ENCODE measurements at regions not wholly inside any gene's neighbourhood (a gene's known extent, or its start where the extent isn't known, plus 50 kb on each side); places are given as distances from the start of the nearest gene placed in this dataset.

DNA sequence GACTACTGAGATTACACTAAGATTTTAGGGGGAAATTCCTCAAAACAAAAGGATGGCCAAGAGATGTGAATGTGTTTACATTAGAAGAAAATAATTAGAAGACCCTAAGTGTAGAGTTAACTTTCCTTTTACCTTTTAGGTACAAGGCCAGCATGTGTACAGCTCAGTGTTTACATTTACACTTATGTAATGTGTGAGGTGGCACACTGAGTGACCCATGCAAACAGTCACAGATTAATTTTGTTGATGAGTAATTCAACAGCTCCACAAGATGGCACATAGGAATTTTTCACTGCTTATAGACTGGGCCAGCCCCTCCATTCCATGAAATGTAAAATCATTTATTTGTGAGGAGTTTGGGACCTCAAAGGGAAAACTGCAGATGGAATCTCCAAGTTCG, 90.1 kb upstream of the SLC12A2 start:
- DNase-seq (ENCODE audit: low spot score), result no peak

DNA sequence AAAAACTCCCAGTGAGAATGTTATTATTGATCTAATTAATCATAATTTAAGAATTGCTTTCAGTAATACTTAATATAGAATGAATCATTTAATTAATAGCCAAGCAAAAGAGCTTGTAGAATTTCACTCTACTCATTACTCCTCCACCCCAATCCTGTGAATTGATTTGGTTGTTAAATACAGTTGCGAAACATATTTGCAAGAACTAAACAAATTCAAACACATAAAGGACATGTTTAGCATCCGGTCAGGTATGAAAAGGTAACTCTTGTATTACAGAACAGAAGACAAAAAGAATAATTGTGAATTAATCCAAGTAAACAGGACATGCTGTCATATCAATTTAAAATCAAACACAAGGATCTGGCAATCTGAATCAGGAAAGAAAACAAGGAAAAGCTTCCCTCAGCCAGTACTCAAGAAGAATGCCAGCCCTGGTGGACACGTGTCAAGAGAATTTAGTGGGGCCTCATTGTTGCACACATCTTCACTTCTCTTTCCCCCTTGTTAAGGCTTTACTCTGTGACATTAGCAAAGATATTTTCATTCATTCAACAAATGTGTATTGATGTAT, 89.4 kb upstream of the SLC12A2 start:
- DNase-seq (ENCODE audit: low spot score), result no peak

DNA sequence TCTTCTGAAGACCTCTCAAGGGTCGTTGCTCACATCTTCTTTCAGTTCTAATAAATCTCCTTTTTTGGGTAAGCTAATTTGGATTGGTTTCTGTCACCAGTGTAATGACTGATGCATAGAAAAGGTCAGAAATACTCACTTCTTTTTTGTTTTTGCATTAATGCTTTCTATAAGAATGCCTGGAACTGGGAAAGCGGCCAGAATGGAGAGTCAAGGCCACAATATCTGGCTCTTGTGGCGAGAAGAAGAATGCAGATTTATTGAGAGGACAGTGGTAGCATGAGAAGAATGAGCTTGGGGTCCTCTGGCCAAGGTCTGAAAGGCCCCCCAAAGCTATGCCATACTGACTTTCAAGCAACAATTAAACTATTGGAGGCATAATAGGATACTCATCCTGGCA, 88.0 kb upstream of the SLC12A2 start:
- no peak for DNase-seq (ENCODE audit: low spot score)

DNA sequence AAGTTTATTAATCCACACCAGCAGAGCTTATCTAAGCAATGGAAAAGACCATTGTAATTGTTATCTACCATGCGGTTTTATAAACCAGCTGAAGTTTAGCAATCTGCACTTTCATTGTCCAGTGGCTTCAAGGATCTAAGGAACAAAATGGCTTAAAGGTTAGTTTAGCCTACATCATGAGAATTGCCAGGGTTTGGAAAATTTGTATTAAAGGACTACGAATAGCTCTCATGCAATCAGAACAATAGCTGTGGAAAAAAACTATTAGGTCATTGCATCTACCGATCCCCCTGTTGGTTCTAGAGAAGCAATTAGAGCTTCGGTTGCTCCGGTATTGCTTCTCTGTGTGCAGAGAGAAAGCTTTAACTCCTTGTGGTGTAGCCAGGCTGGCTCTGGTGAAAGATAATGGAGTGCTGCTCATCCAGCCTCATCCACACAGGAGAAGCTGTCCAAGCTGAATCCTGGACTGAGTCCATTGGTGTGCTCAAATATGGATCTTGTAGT, 86.3 kb upstream of the SLC12A2 start:
- DNase-seq (ENCODE audit: low spot score), result no peak

DNA sequence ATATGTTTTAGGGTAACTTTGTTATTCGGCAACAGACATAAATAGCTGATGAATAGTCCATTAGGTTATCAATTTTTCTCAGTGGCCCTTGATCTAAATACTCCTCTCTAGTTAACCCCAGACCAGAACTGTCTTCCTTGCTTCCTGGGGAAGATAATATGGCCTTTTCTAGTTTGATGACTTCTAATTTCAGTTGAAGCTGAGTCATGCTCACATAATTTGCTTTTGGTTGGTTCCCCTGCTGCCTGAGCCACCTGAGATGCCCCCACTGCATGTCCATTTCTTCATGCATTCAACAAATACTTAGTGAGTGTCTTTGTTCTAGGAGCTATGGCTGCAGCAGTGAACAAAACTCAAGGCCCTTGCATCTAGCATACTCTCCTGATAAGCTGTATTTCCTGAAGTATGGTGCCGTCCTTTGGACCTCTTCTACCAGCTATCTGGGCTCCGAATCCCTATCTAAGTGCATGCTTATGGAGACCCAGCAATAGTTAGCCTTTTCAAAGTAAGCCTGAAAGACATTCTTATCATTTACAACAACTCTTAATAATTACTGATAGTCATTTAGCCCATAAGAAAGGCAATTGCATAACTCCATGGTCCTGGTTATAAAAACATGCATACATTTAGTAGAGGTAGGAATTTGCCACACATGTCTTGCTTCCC, 84.5 kb upstream of the SLC12A2 start:
- no peak for DNase-seq (ENCODE audit: low spot score)

DNA sequence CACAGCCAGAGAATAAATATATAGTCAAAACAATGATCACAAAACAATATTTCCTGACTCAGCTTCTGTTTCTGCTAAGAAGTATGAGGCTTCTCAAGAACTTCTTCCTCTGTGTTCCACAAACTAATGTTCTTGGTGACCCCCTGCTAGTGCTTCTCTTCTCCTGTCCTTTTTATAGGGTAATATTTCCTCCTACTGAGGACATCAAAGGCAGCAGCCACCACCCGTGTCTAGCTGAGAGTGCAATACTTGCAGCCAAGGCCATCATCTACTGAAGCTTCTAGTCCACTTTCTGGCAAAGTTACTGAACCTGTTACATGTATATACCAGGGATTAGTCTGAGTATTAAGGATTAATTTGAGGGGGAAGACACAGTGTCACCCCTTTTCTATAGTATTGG, 83.7 kb upstream of the SLC12A2 start:
- no peak for DNase-seq (ENCODE audit: low spot score)

DNA sequence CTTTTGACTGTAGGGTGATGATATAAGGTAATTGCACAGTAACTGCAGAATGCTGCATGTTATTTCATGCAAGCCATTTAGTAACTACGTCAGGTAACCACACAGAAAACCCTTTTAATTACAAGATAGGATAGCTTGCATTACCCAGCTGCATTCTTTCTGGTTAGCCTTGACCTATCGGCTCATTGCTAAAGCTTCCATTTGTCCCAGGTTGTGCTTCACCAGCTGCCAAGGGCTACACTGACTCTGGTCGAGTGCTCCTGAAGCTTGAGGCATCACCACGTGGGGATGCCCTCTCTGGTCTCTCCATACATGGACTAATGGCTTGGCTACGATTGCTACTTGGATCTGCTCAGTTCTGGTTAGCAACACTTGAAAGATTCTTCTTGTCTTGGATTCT, 81.1 kb upstream of the SLC12A2 start:
- peak; percentile 26 for DNase-seq (ENCODE audit: low spot score)

DNA sequence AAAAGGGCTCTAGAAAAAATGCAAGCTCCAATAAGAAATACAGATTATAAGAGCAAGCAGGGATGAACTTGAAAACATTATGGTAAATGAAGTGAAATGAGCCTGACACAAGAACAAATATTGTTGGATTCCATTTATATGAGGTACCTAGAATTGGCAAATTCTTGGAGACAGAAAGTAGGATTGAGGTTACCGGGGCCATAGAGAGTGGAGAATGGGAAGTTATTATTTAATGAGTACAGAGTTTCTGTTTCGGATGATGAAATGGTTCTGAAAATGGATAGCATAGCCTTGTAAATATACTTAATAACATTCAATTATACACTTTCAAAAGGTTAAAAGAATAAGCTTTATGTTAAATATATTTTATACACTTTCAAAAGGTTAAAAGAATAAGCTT, 75.6 kb upstream of the SLC12A2 start:
- no peak for DNase-seq (ENCODE audit: low spot score)

DNA sequence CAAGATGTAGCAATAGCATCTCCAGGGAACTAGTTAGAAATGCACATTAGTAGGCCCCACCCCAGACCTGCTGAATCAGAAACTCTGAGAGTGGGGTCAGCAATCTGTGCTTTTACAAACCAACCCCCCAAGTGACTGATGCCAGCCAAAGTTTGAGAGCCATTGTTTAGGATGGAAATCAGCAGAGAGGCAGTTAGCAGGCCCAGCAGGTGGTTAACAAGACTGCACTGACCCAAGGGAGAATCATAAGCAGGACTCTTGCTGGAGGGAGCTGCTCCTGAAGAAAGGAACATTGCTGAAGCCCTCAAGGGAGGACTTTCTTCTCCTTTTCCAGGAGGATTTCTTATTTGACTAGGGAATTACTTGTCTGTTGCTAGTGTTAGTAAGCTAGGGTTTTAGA, 74.2 kb upstream of the SLC12A2 start:
- no peak for DNase-seq (ENCODE audit: low spot score)

DNA sequence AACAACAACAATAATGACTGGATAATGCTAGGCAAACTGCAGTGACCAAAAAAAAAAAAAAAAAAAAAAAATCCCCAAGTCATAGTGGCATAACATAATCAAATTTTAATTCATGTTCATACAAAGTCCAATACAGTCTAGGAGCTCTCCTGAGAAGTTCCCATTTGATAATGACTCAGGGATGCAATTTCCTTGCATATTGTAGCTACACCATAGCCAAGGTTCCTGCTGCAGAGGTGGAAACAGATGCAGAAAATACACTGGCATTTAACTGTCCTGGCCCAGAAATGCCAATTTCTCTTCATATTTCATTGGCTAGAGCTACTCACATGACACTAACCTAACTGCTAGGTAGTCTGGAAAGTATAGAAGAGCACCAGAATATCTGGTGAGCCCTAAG, 72.2 kb upstream of the SLC12A2 start:
- DNase-seq (ENCODE audit: low spot score), result no peak

DNA sequence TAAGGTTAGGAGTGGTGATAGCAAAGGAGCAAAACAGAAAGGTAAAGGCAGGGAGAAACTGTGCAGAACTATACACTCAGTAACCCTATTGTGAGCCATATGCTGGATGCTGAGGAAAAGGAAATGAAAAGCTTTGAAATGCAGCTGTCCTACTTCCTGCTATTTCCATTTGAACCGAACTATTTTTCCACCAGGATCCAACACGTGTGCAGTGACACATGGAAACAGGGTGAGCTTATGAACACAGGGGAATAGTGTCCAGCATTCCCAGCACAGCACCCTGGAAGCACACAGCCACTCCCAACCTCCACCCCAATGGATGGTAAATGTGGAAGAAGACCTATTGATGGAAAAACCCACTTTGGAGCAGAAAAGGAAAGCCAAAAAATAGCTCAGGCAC, 69.0 kb upstream of the SLC12A2 start:
- no peak for DNase-seq (ENCODE audit: low spot score)

DNA sequence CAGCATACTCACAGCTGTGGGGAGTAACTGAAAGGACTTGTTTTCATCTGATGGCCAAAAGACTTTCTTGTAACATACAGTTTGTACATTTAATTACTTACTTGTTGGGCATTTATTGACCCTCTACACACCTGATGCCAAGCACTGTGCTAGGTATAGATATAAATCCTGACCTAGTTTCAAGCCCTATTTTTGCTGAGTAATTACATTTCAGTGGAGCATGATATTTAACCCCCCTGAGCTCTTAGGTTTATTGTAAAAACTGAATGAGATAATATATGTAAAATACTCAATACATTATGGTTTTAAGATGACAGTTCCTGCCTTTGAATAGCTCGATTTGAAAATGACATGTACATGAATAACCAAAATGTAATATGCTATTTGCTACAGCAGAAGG, 68.1 kb upstream of the SLC12A2 start:
- DNase-seq (ENCODE audit: low spot score), result no peak

DNA sequence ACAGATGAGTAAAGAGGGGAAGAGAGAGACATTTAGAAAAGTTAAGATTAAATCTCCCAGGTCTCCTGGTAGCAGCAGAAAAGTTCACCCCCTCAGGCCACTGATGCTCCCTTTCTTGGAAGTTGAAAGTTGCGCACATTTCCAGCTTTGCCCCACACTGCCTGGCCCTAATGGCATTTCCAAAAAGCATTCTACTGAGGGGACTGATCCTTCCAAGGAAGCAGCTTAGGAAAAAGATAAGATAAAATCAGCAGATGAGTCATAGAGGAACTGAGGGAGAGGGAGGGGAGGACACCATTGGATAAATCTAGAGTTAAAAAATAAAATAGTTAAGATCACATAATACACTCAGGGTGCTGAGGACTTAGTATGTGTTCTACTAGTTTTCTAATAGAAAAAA, 67.6 kb upstream of the SLC12A2 start:
- DNase-seq (ENCODE audit: low spot score), result no peak

DNA sequence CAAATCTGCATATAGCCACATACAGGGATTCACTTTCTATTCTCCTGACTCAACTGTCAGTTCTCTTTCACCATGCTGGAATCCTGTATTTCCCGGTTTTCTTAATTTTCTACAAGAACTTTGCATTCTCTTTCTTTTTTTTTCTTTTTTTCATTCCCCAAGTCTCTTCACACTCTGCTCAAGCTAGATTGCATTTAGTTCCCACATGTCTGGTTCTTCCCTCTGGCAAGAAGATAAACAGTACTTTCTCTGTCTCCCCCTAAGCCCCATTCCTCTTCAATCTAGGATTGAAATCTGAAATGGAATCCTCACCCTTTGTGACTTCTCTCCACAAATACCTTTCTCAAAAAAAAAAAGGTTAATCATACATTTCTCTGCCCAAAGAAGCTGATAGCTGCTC, 64.2 kb upstream of the SLC12A2 start:
- DNase-seq (ENCODE audit: low spot score), result no peak

DNA sequence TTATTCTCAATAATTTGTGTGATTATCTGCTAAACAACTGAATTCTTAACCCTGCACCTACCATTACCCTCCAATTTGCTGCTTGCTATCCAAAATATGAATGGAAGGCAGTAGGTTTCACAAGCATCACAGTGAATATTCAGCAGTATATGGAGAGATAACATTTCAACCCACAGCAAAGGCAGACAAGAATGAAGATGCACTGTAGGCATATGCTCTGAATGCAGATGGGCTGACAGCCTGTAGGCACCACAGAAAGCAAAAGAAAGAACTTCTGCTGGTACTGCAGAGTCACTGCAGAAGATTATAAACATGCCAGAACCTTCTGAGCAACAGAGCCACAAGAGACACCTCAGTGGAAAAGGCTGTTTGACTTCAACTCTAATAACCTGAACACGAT, 63.6 kb upstream of the SLC12A2 start:
- DNase-seq (ENCODE audit: low spot score), result no peak

DNA sequence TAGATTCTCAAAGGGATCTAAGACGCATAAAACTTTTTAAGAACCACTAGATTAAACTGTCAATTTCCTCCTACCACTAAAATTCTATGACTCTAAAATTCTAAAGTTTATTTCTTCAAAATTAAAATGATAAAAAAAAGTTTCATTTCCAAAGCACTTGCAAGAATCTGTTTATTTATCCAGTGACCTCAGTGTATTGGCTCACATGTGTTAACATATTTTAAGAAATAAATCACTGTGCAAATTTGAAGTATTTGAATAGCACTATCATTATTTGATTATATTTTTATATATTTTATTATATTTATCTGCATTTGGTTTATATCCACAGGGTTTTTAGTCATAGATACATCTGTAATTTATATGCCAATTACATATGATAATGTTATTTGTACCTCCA, 62.2 kb upstream of the SLC12A2 start:
- no peak for DNase-seq (ENCODE audit: low spot score)
